Body of pancreas (tissue), 4 donors: ENCODE measurements at regions not wholly inside any gene's neighbourhood (a gene's known extent, or its start where the extent isn't known, plus 50 kb on each side); places are given as distances from the start of the nearest gene placed in this dataset.

Experiments
- ATAC-seq: fragments of 150-250 bp; one replicate; pipeline ENCODE4 v1.9.1; 2016
- DNase-seq, 4 donors: peaks; one replicate each; pipeline ENCODE4 v3.0.0-alpha.2; 2019
- H3K27ac ChIP-seq, 4 donors: fragments of 200-600 bp; sonication (generic); 1 replicate in 3 of 4; 2 replicates in 1 of 4; pipeline versions ENCODE4 v1.5.1 to v1.6.1; 2016 to 2019; ENCODE audit warnings: mild to moderate bottlenecking in 1 of 4, mixed read lengths in 1 of 4, moderate library complexity in 1 of 4
- H3K27me3 ChIP-seq, 2 donors: fragments of 200-600 bp; sonication (generic); one replicate each; pipeline ENCODE4 v1.6.0; 2016; ENCODE audit warnings: mild to moderate bottlenecking in 1 of 2
- H3K36me3 ChIP-seq, 2 donors: fragments of 200-600 bp; sonication (generic); replicated peaks in 1 of 2; 2 replicates each; pipeline ENCODE4 v1.5.1; 2016; ENCODE audit warnings: low read depth in 2 of 2; ENCODE audit not compliant: insufficient read depth in 1 of 2
- H3K4me1 ChIP-seq: fragments of 200-600 bp; sonication (generic); one replicate; pipeline ENCODE4 v1.6.0; 2016
- H3K4me3 ChIP-seq, 2 donors: fragments of 200-600 bp; sonication (generic); 1 replicate in 1 of 2; 2 replicates in 1 of 2; pipeline ENCODE4 v1.5.1; 2016 to 2019
- H3K9me3 ChIP-seq, 3 donors: fragments of 200-600 bp; sonication (generic); 1 replicate in 2 of 3; 2 replicates in 1 of 3; pipeline ENCODE4 v1.5.1; 2016
- CTCF ChIP-seq, 7 experiments: fragments of 450-650 bp in 4 of 7; fragments of 200-600 bp in 3 of 7; sonication (generic) in 3 of 7; IDR thresholded peaks; one replicate each; pipeline ENCODE4 v1.5.1; 2016 to 2019; ENCODE audit warnings: antibody characterized with exemption in 7 of 7
- POLR2A ChIP-seq, 3 donors: fragments of 450-650 bp; IDR thresholded peaks; one replicate each; pipeline ENCODE4 v1.6.1; 2016; ENCODE audit warnings: antibody characterized with exemption in 3 of 3, mild to moderate bottlenecking in 2 of 3
- WGBS, 2 donors: methylation state at CpG; one replicate each; pipeline ENCODE4 v1.1.5; 2017; 5-methylcytosine and 5-hydroxymethylcytosine counted together
- intact Hi-C: fragments of 100-400 bp; cut with DNase I; formaldehyde crosslinking; loops from one replicate; pipeline ENCODE4 v1.15.1; 2023

- TF ChIP-seq CTCF (IDR thresholded peaks at IDR 0.05) (no peak), POLR2A (IDR thresholded peaks at IDR 0.05) (no peak)
- no peaks in the 10 kb centered on the region for H3K9me3 ChIP-seq
- H3K4me1 ChIP-seq: no peaks in the 10 kb centered on the region
- WGBS, 2 donors: 71 to 79% methylated on average over 1 of the region's 1 CpG
- H3K4me3 ChIP-seq: no peak overlapping the region
- no peak for DNase-seq
- ATAC-seq: no peak
- no peaks in the 10 kb centered on the region for H3K27me3 ChIP-seq
- intact Hi-C loops: no loop called here
- H3K36me3 ChIP-seq: no peaks in the 10 kb centered on the region
- no peak overlapping the region for H3K27ac ChIP-seq
These were observed 94.5 kb downstream of the RAP2A start for GRCh38 chr13:97528518-97528917.

GRCh38 chr13:97534540-97534939, 100.6 kb downstream of the RAP2A start:
- H3K4me1 ChIP-seq: no peaks in the 10 kb centered on the region
- no peak overlapping the region for H3K27ac ChIP-seq
- intact Hi-C loops: no loop called here
- H3K9me3 ChIP-seq: no peaks in the 10 kb centered on the region
- DNase-seq (no peak), ATAC-seq (no peak)
- H3K27me3 ChIP-seq: no peaks in the 10 kb centered on the region
- H3K4me3 ChIP-seq: no peak overlapping the region
- H3K36me3 ChIP-seq: no peaks in the 10 kb centered on the region
- TF ChIP-seq CTCF (IDR thresholded peaks at IDR 0.05) (no peak), POLR2A (IDR thresholded peaks at IDR 0.05) (no peak)

- WGBS, 2 donors: 26 to 39% methylated on average over 1 of the region's 1 CpG
- DNase-seq (no peak), ATAC-seq (no peak)
- H3K4me3 ChIP-seq: no peak overlapping the region
- no peaks in the 10 kb centered on the region for H3K9me3 ChIP-seq
- no peaks in the 10 kb centered on the region for H3K4me1 ChIP-seq
- no peaks in the 10 kb centered on the region for H3K27me3 ChIP-seq
- intact Hi-C loops: no loop called here
- no peak for TF ChIP-seq POLR2A (IDR thresholded peaks at IDR 0.05)
- no peak for TF ChIP-seq CTCF (IDR thresholded peaks at IDR 0.05)
- no peaks in the 10 kb centered on the region for H3K36me3 ChIP-seq
- no peak overlapping the region for H3K27ac ChIP-seq
These were observed 101.6 kb downstream of the RAP2A start for GRCh38 chr13:97535614-97536013.

GRCh38 chr13:97537110-97537509, 103.1 kb downstream of the RAP2A start:
- intact Hi-C loops: no loop called here
- H3K36me3 ChIP-seq: no peaks in the 10 kb centered on the region
- H3K4me1 ChIP-seq: no peaks in the 10 kb centered on the region
- no peak overlapping the region for H3K27ac ChIP-seq
- TF ChIP-seq CTCF (IDR thresholded peaks at IDR 0.05) (no peak), POLR2A (IDR thresholded peaks at IDR 0.05) (no peak)
- no peaks in the 10 kb centered on the region for H3K9me3 ChIP-seq
- no peak overlapping the region for H3K4me3 ChIP-seq
- ATAC-seq (no peak), DNase-seq (no peak)
- WGBS, 2 donors: 88 to 90% methylated on average over 1 of the region's 1 CpG
- H3K27me3 ChIP-seq: no peaks in the 10 kb centered on the region

GRCh38 chr13:97538203-97538602, 104.2 kb downstream of the RAP2A start:
- Histone ChIP-seq H3K4me3 (no peak overlapping the region), H3K36me3 (no peaks in the 10 kb centered on the region), H3K9me3 (no peaks in the 10 kb centered on the region), H3K4me1 (no peaks in the 10 kb centered on the region), H3K27ac (no peak overlapping the region), H3K27me3 (no peaks in the 10 kb centered on the region)
- WGBS, 2 donors: 53 to 60% methylated on average over 2 of the region's 2 CpGs
- TF ChIP-seq POLR2A (IDR thresholded peaks at IDR 0.05): no peak
- TF ChIP-seq CTCF (IDR thresholded peaks at IDR 0.05): no peak
- intact Hi-C loops: no loop called here
- ATAC-seq (no peak), DNase-seq (no peak)
